ENCODE measurements at regions not wholly inside any gene's neighbourhood (a gene's known extent, or its start where the extent isn't known, plus 50 kb on each side); places are given as distances from the start of the nearest gene placed in this dataset.
A peak's percentile ranks its signal among the peaks of the same experiment; 100 is the strongest.
"Not testable (repeated sequence)": the region's sequence is repeated elsewhere in the genome, so short reads cannot be mapped to it uniquely, and the experiment has no call there.

DNA sequence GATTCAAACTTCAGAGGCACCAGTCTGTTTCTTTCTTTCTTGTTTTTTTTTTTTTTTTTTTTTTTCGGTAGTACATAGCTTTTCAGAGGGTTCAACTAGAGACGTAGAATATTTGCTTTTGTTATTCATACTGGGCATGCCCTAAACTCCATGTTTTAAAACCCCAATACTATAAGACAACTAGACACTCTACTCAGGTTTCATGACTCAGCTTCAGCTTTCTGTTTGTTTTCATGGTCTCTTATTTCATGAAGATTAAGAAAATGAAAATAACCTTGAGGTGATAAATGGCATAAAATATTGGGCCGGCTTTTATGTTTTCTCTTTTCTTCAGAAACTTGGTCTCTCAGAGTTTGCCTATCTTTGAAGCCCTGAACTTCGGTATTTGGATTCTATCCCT, 2126.3 kb upstream of the ACO1 start:
- no peak for DNase-seq

- peak; percentile 16 for DNase-seq
These were observed 2104.1 kb upstream of the ACO1 start for GRCh38 chr9:30280229-30280900.

DNA sequence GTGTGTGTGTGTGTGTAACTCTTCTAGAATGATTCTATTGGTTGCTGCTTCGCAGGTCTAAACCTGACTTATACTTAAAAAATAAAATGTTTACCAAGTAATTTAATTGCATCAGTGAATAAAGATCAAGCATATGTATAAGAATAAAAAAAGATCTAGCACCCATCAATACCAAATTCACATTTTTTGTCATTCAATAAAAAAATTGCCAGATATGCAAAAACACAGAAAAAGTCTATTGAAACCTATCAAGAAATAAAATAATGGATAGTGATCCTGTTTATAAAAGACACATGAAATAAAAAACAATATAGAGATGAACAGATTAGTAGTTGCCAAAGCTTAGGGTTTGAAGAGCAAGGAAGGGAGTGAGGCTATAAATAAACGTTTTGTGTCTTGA, 2095.0 kb upstream of the ACO1 start:
- no peak for DNase-seq

DNA sequence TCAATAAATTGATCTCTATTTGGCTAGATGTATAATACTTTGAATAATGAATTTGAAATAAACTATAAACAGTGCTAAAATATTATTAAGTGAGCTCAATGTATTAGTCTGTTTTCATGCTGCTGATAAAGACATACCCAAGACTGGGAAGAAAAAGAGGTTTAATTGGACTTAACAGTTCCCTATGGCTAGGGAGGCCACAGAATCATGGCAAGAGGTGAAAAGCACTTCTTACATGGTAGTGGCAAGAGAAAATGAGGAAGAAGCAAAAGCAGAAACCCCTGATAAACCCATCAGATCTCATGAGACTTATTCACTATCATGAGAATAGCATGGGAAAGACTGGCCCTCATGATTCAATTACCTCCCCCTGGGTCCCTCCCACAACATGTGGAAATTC, 2092.4 kb upstream of the ACO1 start:
- DNase-seq, result peak; percentile 35

DNA sequence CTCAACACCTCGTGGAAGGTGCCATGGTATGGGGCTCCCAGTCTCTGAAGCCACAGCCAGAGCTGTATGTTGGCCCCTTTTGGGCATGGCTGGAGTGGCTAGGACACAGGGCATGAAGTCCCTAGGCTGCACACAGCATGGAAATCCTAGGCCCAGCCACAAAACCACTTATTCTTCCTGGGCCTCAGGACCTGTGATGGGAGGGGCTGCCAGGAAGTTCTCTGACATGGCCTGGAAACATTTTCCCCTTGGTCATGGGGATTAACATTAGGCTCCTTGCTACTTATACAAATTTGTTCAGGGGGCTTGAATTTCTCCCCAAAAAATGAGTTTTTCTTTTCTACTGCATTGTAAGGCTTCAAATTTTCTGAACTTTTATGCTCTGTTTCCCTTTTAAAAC, 2091.2 kb upstream of the ACO1 start:
- DNase-seq, result no peak

DNA sequence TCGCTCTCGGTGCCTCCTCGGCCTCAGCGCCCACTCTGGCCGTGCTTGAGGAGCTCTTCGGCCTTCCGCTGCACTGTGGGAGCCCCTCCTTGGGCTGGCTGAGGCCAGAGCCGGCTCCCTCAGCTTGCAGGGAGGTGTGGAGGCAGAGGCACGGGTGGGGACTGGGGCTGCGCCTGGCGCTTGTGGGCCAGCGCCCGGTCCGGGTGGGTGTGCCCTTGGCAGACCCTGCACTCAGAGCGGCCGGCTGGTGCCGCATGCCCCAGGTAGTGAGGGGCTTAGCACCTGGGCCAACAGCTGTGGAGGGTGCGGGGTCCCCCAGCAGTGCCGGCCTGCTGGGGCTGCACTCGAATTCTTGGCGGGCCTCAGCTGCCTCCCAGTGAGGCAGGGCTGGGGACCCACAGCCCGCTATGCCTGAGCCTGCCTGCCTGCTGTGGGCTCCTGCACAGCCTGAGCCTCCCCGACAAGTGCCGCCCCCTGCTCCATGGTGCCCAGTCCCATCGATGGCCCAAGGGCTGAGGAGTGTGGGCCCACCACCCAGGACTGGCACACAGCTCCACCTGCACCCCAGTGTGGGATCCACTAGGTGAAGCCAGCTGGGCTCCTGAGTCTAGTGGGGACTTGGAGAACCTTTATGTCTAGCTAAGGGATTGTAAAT, 2085.2 kb upstream of the ACO1 start:
- DNase-seq, result no peak

GRCh38 chr9:30301271-30301963, 2083.0 kb upstream of the ACO1 start:
- DNase-seq, result peak; percentile 94

DNA sequence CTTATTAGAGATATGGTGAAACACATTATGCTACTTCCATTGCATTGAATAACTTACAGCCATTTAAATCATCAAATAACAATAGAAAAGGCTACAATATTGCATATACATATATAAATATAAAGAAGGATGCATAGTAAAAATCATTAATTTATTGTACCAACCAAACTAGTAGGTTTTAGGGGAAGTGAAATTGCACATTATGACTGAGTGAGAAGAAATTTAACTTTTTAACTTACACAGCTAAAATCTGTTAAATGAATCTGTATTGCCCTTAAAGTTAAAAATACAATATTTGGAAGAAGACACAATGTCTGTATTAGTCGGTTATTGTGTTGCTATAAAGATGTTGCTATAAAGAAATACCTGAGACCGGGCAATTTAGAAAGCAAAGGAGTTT, 2073.7 kb upstream of the ACO1 start:
- no peak for DNase-seq

- DNase-seq, result no peak
These were observed 2055.0 kb upstream of the ACO1 start for GRCh38 chr9:30329431-30329830.

DNA sequence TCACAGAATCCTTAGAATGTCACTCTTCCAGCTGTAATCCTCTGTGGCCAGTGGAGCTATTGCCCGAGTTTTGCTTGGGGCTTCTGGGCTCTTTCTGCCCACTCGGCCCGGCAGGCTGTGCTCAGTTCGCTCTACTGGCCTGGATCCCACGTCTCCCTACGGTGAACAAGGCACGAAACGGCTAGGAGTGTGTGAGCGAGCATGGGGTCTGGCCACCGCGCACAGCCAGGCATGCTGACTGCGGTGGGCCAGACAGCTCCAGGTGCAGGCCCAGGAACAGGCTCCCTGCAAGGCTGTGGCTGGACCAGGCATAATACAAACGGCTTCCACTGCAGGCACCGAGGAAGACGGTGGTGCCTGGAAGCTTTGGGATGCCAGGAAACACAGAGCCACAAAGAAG, 2035.5 kb upstream of the ACO1 start:
- DNase-seq, result no peak

DNA sequence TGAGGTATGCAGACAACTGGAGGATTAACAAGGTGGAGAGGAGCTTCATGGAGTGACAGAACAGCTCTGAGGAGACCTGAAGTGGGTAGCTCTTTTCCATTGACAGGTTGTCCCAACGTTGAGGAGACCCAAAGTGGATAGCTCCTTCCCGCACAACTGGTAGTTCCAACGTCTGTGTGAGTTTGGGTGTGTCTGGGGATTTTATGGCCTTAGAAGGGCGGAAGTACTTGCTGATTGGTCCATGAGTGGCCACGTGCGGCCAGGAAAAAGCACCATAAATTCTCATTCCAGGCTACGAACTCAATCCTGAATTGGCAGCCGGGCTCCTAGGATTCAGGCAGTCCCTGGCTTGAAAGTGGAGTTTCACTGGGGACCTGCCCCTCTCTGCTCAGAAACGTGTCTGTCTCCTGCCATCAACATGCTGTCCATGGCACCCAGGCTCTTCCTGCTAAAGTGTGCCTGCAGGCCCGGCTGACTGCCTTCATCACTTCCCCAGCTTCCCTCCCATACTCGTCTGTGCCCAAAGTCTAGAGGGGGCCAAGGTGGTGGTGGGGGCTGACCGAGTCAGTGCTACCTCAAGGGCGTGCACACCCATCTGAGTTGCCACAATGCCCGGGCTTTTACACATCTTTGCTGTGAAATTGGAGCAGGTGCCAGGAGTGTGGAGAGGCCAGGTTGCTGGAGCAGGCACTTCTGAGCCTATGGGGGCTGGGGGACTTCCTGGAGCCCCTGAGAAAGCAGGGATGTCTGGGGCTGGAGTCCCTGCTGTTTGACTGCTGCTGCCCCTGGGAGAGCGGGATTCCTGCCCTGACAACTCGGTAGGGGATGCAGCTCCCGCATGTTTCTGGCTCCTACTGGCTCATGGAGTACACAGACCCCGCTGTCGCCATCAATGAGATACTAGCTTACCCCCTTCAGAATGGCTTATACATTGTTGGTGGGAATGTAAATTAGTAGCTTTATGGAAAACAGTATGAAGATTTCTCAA, 2034.6 kb upstream of the ACO1 start:
- DNase-seq, result no peak

DNA sequence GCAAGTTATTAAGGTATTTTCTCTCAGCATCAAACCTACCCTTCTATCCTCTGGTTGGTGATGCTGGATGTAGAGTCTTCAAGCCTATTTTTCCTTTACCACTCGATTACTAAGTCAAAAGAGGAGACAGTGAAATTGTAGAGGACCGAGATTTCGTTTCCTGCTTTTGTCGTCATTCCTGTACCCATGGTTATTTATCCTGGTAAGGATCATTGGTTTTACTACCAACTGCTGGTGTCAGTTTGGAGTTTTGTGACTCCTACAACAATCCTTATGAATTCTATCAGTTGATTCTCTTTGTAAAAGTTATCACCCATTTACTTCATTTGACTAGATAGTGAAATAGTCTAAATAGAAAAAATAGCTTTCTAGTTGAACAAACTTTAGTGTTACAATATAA, 2028.2 kb upstream of the ACO1 start:
- DNase-seq, result no peak

GRCh38 chr9:30362373-30362772, 2022.1 kb upstream of the ACO1 start:
- no peak for DNase-seq

GRCh38 chr9:30366140-30366539, 2018.3 kb upstream of the ACO1 start:
- DNase-seq, result not testable (repeated sequence)

DNA sequence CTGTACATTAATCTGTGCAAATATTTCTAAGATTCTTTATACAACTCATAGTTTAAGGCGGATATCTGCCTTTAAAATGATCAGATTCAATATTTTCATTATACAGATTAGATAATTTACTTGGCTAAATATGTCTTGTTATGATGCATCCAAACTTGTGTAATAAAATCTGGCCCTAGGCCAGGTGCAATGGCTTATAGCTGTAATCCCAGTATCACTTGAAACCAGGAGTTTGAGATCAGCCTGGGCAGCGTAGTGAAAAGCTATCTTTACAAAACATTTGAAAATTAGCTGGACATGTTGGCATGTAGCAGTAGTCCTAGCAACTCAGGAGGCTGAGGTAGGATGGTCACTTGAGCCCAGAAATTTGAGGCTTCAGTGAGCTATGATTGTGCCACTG, 2002.2 kb upstream of the ACO1 start:
- peak; percentile 22 for DNase-seq

GRCh38 chr9:30410273-30410672, 1974.2 kb upstream of the ACO1 start:
- no peak for DNase-seq

- no peak for DNase-seq
These were observed 1972.9 kb upstream of the ACO1 start for GRCh38 chr9:30411571-30411970.

- DNase-seq, result no peak
These were observed 1925.3 kb upstream of the ACO1 start for GRCh38 chr9:30459156-30459555.

GRCh38 chr9:30476826-30477225, 1907.6 kb upstream of the ACO1 start:
- no peak for DNase-seq

DNA sequence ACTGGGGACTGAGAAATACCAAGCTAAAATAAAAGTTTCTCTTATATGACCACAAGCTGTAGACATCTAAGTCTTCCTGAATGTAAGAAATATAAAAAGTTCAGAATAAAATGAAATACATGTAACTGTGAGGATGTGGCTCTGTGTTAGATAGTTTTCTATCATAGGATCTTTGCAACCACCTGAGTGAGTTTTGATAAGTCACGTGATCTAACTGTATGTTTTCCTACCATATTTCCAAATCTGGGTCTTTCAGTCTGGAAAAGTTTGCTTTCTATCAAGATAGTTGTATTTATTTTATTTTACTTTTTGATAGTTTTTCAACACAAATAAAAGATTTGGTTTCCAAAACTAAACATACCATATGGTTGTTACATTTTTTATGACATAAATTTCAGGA, 1905.8 kb upstream of the ACO1 start:
- no peak for DNase-seq

DNA sequence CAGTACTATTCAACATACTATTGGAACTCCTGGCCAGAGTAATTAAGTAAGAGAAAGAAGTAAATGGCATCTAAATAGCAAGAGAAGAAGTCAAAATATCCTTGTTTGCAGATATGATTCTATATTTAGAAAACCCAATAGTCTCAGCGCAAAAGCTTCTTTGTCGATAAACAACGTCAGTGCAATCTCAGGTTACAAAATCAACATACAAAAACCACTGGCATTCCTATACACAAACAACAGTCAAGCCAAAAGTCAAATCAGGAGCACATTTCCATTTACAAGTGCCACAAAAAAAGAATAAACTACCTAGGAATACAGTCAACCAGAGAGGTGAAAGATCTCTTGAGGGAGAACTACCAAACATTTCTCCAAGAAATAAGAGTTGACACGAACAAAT, 1901.9 kb upstream of the ACO1 start:
- DNase-seq, result no peak

- no peak for DNase-seq
These were observed 1899.8 kb upstream of the ACO1 start for GRCh38 chr9:30484690-30485089.

DNA sequence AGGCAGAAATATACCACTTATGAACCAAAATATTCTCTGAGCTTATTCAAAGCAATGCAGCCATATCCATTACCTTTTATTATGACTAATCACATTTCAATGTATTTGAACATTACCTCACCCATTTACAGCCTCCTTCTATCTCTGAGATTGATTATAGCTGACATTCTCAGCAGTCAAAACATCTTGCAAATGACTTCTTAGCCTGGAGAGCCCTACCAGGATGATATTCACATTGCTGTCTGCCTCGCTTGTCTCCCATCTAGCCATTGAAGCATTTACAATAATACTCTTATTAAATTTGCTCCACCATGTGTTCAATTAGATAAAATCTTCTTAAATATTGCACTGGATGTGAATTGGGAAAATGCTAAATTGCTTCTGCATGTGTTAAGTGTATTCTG, 1879.9 kb upstream of the ACO1 start:
- DNase-seq, result no peak
